ENCODE measurements at regions not wholly inside any gene's neighbourhood (a gene's known extent, or its start where the extent isn't known, plus 50 kb on each side); places are given as distances from the start of the nearest gene placed in this dataset.

DNA sequence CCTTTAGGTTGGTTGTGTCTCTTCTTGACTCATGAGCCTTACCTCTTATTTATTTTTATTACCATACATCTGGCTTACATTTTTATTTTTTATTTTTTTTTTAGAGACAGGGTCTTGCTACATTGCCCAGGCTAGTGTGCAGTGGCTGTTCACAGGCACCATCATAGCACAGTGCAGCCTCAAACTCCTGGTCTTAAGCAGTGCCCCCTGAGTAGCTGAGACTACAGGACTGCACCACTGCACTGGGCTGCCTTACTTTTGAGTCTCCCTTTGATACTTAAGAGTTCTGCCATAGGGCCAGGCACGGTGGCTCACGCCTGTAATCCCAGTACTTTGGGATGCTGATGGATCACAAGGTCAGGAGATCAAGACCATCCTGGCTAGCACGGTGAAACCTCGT lies 76.4 kb upstream of the MACF1 start:
- TF ChIP-seq CTCF (IDR thresholded peaks at IDR 0.05) (no peak), POLR2A (IDR thresholded peaks at IDR 0.05) (no peak)
